ENCODE measurements at regions not wholly inside any gene's neighbourhood (a gene's known extent, or its start where the extent isn't known, plus 50 kb on each side); places are given as distances from the start of the nearest gene placed in this dataset.
"Not testable (repeated sequence)": the region's sequence is repeated elsewhere in the genome, so short reads cannot be mapped to it uniquely, and the experiment has no call there.

GRCh38 chr22:11307998-11308397 is 4220.0 kb upstream of the OR11H1 start:
- Histone ChIP-seq H3K9me3 (peaks cover 0 to 60% (median 0%) of the 10 kb centered on the region in 3 donors), H3K4me1 (no peaks in the 10 kb centered on the region), H3K36me3 (no peaks in the 10 kb centered on the region), H3K27ac (no peak overlapping the region), H3K4me3 (no peak overlapping the region), H3K27me3 (no peaks in the 10 kb centered on the region)
- WGBS, 2 donors (ENCODE audit: low coverage in 1 of 2): 89 to 91% methylated on average over 9 to 13 of the region's 16 CpGs
- ATAC-seq: no peak
- TF ChIP-seq POLR2A (IDR thresholded peaks at IDR 0.05) (no peak), POLR2AphosphoS5 (IDR thresholded peaks at IDR 0.05) (no peak), EP300 (IDR thresholded peaks at IDR 0.05) (no peak), CTCF (IDR thresholded peaks at IDR 0.05) (no peak)

GRCh38 chr22:11309777-11310176 is 4218.2 kb upstream of the OR11H1 start:
- H3K9me3 ChIP-seq: peaks cover 0 to 57% (median 0%) of the 10 kb centered on the region in 3 donors
- H3K27ac ChIP-seq, H3K36me3 ChIP-seq, ATAC-seq, H3K4me1 ChIP-seq, H3K4me3 ChIP-seq, H3K27me3 ChIP-seq: not testable (repeated sequence)
- WGBS, 2 donors (ENCODE audit: low coverage in 1 of 2): 57 to 69% methylated on average over 4 of the region's 4 CpGs

DNA sequence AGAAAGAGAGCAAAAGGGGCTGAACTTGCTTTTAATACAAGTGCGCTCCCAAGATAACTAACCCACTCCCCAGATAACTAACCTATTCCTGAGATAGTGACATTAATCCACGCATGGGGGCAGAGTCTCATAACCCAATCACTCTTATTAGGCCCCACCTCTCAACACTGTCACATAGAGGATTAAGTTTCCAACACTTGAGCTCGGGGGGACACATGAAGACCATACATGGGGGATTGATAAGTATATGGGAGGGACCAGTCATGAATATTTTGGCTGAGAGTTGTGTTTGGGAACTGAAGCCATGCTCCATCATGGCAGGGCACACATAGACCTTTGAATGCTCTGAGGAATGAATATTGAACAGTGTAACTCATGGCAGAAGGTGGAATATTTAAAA is 4217.3 kb upstream of the OR11H1 start:
- not testable (repeated sequence) for H3K4me1 ChIP-seq, H3K27ac ChIP-seq, H3K4me3 ChIP-seq, ATAC-seq, H3K27me3 ChIP-seq, H3K36me3 ChIP-seq
- 41 to 46% methylated on average over 3 of the region's 3 CpGs for WGBS, 2 donors (ENCODE audit: low coverage in 1 of 2)
- peaks cover 0 to 50% (median 0%) of the 10 kb centered on the region in 3 donors for H3K9me3 ChIP-seq

DNA sequence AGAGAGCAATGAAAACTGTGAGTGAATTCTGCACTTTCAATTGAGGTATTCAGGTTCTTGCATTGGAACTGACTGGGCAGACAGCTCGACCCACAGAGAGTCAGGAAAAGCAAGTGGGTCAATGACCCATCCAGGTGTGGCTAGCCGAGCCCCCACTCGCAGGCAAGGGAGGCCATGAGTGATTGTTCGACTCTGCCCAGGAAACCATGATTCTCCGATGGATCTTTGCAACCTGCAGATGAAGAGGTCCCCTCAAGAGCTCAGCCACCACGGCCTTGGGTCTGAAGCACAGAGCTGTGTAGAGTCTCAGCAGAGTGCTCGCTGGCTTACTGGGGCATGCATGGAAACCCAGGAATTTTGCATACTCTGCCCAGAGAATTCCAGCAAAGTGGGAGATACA is 4215.4 kb upstream of the OR11H1 start:
- not testable (repeated sequence) for H3K27ac ChIP-seq, H3K27me3 ChIP-seq, H3K4me3 ChIP-seq, H3K36me3 ChIP-seq, ATAC-seq, H3K4me1 ChIP-seq
- WGBS, 2 donors (ENCODE audit: low coverage in 1 of 2): 52 to 69% methylated on average over 4 to 7 of the region's 7 CpGs
- peaks cover 0 to 36% (median 0%) of the 10 kb centered on the region in 3 donors for H3K9me3 ChIP-seq

DNA sequence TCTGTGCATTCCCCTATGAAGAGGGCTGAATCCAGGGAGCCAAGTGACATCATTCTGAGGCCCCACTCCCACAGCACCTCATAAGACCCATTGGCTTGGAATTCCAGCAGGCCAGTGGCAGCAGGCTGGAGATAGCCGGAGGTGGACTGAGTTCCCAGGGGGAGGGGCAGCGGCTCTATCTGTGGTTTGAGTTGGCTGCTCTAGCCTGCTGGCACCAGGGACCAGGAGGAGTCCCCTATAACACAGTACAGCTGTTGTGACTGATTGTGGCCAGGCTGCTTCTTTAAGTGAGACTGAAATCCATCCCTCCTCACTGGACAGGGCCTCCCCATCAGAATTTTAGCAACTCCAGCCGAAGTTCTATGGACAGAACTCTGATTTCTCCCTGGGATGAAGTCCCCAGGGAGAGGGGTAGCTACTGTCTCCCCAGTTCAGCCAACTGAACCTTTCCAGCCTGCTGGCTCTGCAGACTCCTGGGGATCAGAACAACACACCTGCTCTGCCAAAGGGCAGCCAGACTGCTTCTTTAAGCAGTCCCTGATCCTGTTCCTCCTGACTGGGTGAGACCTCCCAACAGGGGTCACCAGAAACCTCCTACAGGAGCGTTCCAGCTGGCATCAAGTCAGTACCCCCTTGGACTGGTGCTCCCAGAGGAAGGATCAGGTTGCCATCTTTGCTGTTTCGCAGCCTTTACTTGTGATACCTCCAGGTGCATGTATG is 4214.8 kb upstream of the OR11H1 start:
- not testable (repeated sequence) for H3K4me1 ChIP-seq, H3K36me3 ChIP-seq, H3K27me3 ChIP-seq, H3K27ac ChIP-seq, ATAC-seq, H3K4me3 ChIP-seq
- H3K9me3 ChIP-seq: peaks cover 0 to 30% (median 0%) of the 10 kb centered on the region in 3 donors
- whole genome bisulfite sequencing, 2 donors (ENCODE audit: low coverage in 1 of 2): 27 to 64% methylated on average over 2 to 4 of the region's 5 CpGs

DNA sequence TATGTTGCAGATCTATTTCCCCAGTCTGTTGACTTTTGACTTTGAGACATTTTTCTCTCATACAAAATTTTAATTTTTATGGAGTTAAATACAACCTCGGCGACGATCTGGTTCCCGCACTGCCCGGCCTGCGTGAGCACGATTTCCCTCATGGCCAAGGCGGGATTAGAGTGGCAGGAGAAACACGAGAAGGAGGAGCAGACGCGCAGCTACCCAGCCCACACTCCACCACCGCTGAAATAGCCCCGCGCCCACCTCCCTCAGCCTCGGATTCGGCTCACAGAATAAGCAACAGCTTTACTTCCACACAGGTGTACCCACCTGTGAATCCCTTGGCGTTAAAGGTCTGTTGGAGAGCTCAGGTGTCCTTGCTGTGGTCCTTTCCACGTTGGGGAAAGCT is 4209.4 kb upstream of the OR11H1 start:
- not testable (repeated sequence) for H3K36me3 ChIP-seq, ATAC-seq

DNA sequence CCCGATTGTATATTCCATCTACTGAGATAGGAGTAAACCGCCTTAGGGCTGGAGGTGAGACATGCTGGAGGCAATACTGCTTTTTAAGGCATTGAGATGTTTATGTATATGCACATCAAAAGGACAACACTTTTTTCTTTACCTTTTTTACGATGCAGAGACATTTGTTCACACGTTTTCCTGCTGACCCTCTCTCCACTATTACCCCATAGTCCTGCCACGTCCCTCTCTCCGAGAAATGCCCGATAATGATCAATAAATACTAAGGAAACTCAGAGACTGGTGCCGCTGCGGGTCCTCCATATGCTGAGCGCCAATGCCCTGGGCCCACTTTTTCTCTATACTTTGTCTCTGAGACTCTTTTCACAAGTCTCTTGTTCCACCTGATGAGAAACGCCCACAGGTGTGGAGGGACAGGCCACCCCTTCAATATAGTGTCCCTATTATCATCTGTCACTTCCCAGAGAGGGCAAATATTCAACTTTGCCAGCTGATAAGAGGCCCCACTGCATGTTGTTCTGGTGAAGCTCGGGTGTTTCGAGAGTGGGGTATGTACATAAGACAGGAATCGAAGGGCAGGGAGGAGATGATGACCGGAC is 4203.5 kb upstream of the OR11H1 start:
- not testable (repeated sequence) for H3K4me1 ChIP-seq, H3K36me3 ChIP-seq, H3K27me3 ChIP-seq, H3K27ac ChIP-seq, H3K4me3 ChIP-seq, ATAC-seq
- 68 to 75% methylated on average over 15 of the region's 15 CpGs for WGBS, 2 donors (ENCODE audit: low coverage in 1 of 2)
- peaks cover 0 to 14% (median 0%) of the 10 kb centered on the region in 3 donors for H3K9me3 ChIP-seq

More for the DNA sequence above, 4209.4 kb upstream of the OR11H1 start:
- H3K4me3 ChIP-seq, H3K27me3 ChIP-seq, H3K27ac ChIP-seq, H3K9me3 ChIP-seq, H3K4me1 ChIP-seq: not testable (repeated sequence)
- WGBS, 2 donors (ENCODE audit: low coverage in 1 of 2): 68 to 71% methylated on average over 18 of the region's 18 CpGs

GRCh38 chr22:11325767-11326166 is 4202.2 kb upstream of the OR11H1 start:
- Histone ChIP-seq H3K36me3 (no peaks in the 10 kb centered on the region), H3K27me3 (no peaks in the 10 kb centered on the region), H3K27ac (no peak overlapping the region), H3K4me3 (no peak overlapping the region), H3K9me3 (peaks cover 0 to 24% (median 0%) of the 10 kb centered on the region in 3 donors), H3K4me1 (no peaks in the 10 kb centered on the region)
- TF ChIP-seq POLR2AphosphoS5 (IDR thresholded peaks at IDR 0.05) (no peak), CTCF (IDR thresholded peaks at IDR 0.05) (no peak), EP300 (IDR thresholded peaks at IDR 0.05) (no peak)
- WGBS, 2 donors (ENCODE audit: low coverage in 1 of 2): 47 to 63% methylated on average over 4 of the region's 4 CpGs
- ATAC-seq: no peak

GRCh38 chr22:11341387-11342068 is 4186.5 kb upstream of the OR11H1 start:
- ATAC-seq, H3K4me1 ChIP-seq, H3K27me3 ChIP-seq, H3K27ac ChIP-seq, H3K4me3 ChIP-seq, H3K36me3 ChIP-seq: not testable (repeated sequence)
- 31 to 54% methylated on average over 3 to 5 of the region's 6 CpGs for WGBS, 2 donors (ENCODE audit: low coverage in 1 of 2)
- peaks cover 0 to 24% (median 0%) of the 10 kb centered on the region in 3 donors for H3K9me3 ChIP-seq

DNA sequence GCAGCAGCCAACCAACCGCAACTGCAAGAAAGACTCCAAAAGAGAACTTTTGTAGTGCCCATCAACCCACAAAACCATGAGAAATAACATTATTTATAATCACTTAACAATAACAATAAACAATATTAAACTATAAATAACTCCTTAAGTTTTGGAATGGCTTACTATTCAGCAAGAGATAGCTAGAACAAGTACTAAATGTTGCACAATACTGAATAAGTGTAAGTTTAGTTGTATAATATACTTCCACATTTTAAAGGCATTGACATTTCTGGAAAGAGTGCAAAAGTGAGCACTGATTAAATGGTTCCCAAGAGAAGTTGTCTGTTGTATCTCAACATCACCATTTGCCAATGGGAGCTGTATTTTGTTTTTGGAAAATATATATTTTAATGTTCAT is 4176.8 kb upstream of the OR11H1 start:
- ATAC-seq, H3K9me3 ChIP-seq, H3K4me3 ChIP-seq, H3K4me1 ChIP-seq, H3K27me3 ChIP-seq, H3K27ac ChIP-seq, H3K36me3 ChIP-seq: not testable (repeated sequence)
- WGBS, 2 donors (ENCODE audit: low coverage in 1 of 2): 45 to 47% methylated on average over 1 of the region's 1 CpG

DNA sequence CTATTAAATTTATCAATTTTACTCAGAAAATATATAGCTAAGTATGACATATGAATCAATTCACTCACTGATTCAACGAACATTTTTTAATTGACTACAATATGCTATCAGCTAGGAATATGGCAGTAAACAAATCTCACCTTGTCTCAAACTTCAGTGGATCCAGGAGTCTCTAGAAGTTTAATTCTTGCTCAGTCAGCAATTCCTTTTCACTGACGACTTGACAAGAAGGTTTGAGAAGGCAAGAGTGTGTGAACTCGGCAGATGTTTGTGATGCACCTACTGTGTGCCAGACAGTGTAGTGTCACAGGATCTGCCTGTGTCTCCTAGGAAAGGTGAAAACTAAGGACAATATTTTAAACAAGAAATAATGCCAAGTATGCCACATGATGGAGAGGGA is 4175.7 kb upstream of the OR11H1 start:
- not testable (repeated sequence) for H3K27me3 ChIP-seq, H3K27ac ChIP-seq, H3K36me3 ChIP-seq, H3K9me3 ChIP-seq, H3K4me3 ChIP-seq, ATAC-seq, H3K4me1 ChIP-seq
- WGBS, 2 donors (ENCODE audit: low coverage in 1 of 2): 50 to 58% methylated on average over 3 of the region's 3 CpGs

All from gastroesophageal sphincter (tissue), 4 donors.